HEK293T (cell line): ENCODE measurements at regions not wholly inside any gene's neighbourhood (a gene's known extent, or its start where the extent isn't known, plus 50 kb on each side); places are given as distances from the start of the nearest gene placed in this dataset.

Source experiments
- ELF4 ChIP-seq: fragments of 450-650 bp; IDR thresholded peaks from 2 replicates; pipeline ENCODE4 v1.6.1; 2017; ENCODE audit warnings: antibody characterized with exemption
- FOXA1 ChIP-seq: fragments of 450-650 bp; IDR thresholded peaks from 2 replicates; pipeline ENCODE4 v1.6.1; 2016; ENCODE audit warnings: mild to moderate bottlenecking
- PKNOX1 ChIP-seq: fragments of 450-650 bp; IDR thresholded peaks from 2 replicates; pipeline ENCODE4 v1.6.1; 2016
- SUZ12 ChIP-seq: fragments of 450-650 bp; IDR thresholded peaks from 2 replicates; pipeline ENCODE4 v1.6.1; 2016; ENCODE audit warnings: mild to moderate bottlenecking

- TF ChIP-seq SUZ12, result no peak
- no peak for TF ChIP-seq ELF4
- TF ChIP-seq FOXA1, result no peak
- no peak for TF ChIP-seq PKNOX1
Measured at GRCh38 chr2:4420032-4420431, 716.7 kb downstream of the DCDC2C start.
